Glutamatergic neuron (in vitro differentiated cells): ENCODE measurements at regions not wholly inside any gene's neighbourhood (a gene's known extent, or its start where the extent isn't known, plus 50 kb on each side); places are given as distances from the start of the nearest gene placed in this dataset.

ENCODE experiments used
- DNase-seq: peaks from one replicate; pipeline ENCODE4 v3.0.0; 2022
- H3K27ac Mint-ChIP-seq: one replicate; pipeline ENCODE4 v1.8.0; 2020; ENCODE audit warnings: mild to moderate bottlenecking, mixed read lengths, inconsistent platforms; ENCODE audit not compliant: unreplicated experiment
- H3K27me3 Mint-ChIP-seq: one replicate; pipeline ENCODE4 v1.8.0; 2020; ENCODE audit warnings: mild to moderate bottlenecking, moderate library complexity, mixed read lengths, inconsistent platforms; ENCODE audit not compliant: unreplicated experiment
- H3K36me3 Mint-ChIP-seq: one replicate; pipeline ENCODE4 v1.8.0; 2020; ENCODE audit warnings: mild to moderate bottlenecking, mixed read lengths, inconsistent platforms; ENCODE audit not compliant: unreplicated experiment
- H3K4me1 Mint-ChIP-seq: one replicate; pipeline ENCODE4 v1.8.0; 2020; ENCODE audit warnings: mild to moderate bottlenecking, low read depth, mixed read lengths, inconsistent platforms; ENCODE audit not compliant: unreplicated experiment
- H3K4me3 Mint-ChIP-seq: one replicate; pipeline ENCODE4 v1.8.0; 2020; ENCODE audit warnings: mild to moderate bottlenecking, mixed read lengths, inconsistent platforms; ENCODE audit not compliant: unreplicated experiment
- H3K9me3 Mint-ChIP-seq: one replicate; pipeline ENCODE4 v1.8.0; 2020; ENCODE audit warnings: mild to moderate bottlenecking, moderate library complexity, mixed read lengths, inconsistent platforms; ENCODE audit not compliant: unreplicated experiment
- CTCF ChIP-seq: fragments of 200-600 bp; sonication (generic); IDR thresholded peaks from one replicate; pipeline ENCODE4 v1.5.0; 2021; ENCODE audit not compliant: partially characterized antibody, unreplicated experiment

- no peak overlapping the region for H3K27ac Mint-ChIP-seq
- peaks cover 2% of the 10 kb centered on the region for H3K27me3 Mint-ChIP-seq
- no peak for DNase-seq
- no peaks in the 10 kb centered on the region for H3K9me3 Mint-ChIP-seq
- peaks cover 6% of the 10 kb centered on the region for H3K4me1 Mint-ChIP-seq
- TF ChIP-seq CTCF, result no peak
- H3K4me3 Mint-ChIP-seq, result no peak overlapping the region
- no peaks in the 10 kb centered on the region for H3K36me3 Mint-ChIP-seq
Observed at GRCh38 chr14:26382901-26383685, 214.7 kb downstream of the NOVA1 start.

DNA sequence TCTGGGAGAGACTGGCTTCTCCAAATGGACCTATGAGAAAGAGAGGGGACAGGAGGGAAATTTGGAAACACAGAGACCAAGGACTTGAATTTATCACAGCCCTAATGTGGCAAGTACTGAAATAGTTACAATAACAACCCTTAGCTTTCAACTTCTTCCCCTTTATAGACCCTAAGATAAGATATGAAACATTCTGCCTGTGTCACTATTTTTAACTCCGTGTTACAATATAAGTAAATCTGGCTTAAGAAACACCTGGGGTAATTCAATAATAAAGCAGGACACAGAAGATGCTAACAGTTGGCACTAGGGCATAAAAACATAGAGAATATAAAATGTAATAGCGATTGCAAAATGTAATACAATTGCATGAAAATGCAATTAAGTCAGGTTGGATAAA lies 216.4 kb downstream of the NOVA1 start:
- Mint-ChIP-seq H3K9me3 (no peaks in the 10 kb centered on the region), H3K4me1 (peaks cover 6% of the 10 kb centered on the region), H3K27ac (no peak overlapping the region), H3K27me3 (peaks cover 2% of the 10 kb centered on the region), H3K36me3 (no peaks in the 10 kb centered on the region), H3K4me3 (no peak overlapping the region)
- DNase-seq, result no peak
- TF ChIP-seq CTCF, result no peak

GRCh38 chr14:26380637-26381036 lies 217.2 kb downstream of the NOVA1 start:
- DNase-seq, result no peak
- Mint-ChIP-seq H3K9me3 (no peaks in the 10 kb centered on the region), H3K36me3 (no peaks in the 10 kb centered on the region), H3K4me3 (no peak overlapping the region), H3K4me1 (peaks cover 6% of the 10 kb centered on the region), H3K27ac (no peak overlapping the region), H3K27me3 (peaks cover 2% of the 10 kb centered on the region)
- TF ChIP-seq CTCF, result no peak

- DNase-seq, result no peak
- Mint-ChIP-seq H3K27ac (no peak overlapping the region), H3K9me3 (no peaks in the 10 kb centered on the region), H3K4me3 (no peak overlapping the region), H3K36me3 (no peaks in the 10 kb centered on the region), H3K27me3 (peaks cover 2% of the 10 kb centered on the region), H3K4me1 (peaks cover 6% of the 10 kb centered on the region)
- TF ChIP-seq CTCF, result no peak
Observed at GRCh38 chr14:26379951-26380350, 217.9 kb downstream of the NOVA1 start.

DNA sequence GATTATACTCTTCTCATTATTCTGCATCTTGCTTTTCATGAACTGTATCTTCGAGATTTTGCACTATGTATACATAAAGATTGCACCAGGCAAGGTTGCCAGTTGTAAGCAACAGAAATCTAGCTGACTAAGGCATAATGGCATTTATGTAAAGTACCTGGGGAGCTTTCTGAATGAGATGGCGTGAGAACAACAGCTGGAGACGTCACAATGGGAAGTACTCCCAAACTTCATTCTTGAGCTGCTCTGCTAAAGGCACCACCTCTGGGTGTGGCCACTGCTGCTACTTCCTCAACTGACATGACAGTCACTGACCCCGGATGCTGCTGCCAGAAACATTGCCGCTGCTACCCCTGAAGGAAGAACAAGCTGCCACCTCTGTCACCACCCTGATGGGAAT lies 220.7 kb downstream of the NOVA1 start:
- peaks cover under 1% of the 10 kb centered on the region for H3K27me3 Mint-ChIP-seq
- no peaks in the 10 kb centered on the region for H3K36me3 Mint-ChIP-seq
- H3K4me3 Mint-ChIP-seq, result no peak overlapping the region
- no peaks in the 10 kb centered on the region for H3K9me3 Mint-ChIP-seq
- H3K27ac Mint-ChIP-seq, result no peak overlapping the region
- peaks cover 4% of the 10 kb centered on the region for H3K4me1 Mint-ChIP-seq
- DNase-seq, result no peak
- no peak for TF ChIP-seq CTCF
